IPS-20b (cell line): ENCODE measurements at regions not wholly inside any gene's neighbourhood (a gene's known extent, or its start where the extent isn't known, plus 50 kb on each side); places are given as distances from the start of the nearest gene placed in this dataset.

Experiments
- H3K27ac ChIP-seq: one replicate; pipeline ENCODE4 v1.5.1; 2013; ENCODE audit warnings: low read length
- H3K27me3 ChIP-seq: 2 replicates; pipeline ENCODE4 v1.6.1; 2013; ENCODE audit warnings: mild to moderate bottlenecking, low read length, inconsistent platforms; ENCODE audit not compliant: insufficient read depth
- H3K36me3 ChIP-seq: 2 replicates; pipeline ENCODE4 v1.6.1; 2013; ENCODE audit warnings: low read depth, mild to moderate bottlenecking, inconsistent platforms, low read length, moderate library complexity; ENCODE audit not compliant: insufficient read depth
- H3K4me1 ChIP-seq: 2 replicates; pipeline ENCODE4 v1.6.1; 2013; ENCODE audit warnings: mild to moderate bottlenecking, control low read depth, inconsistent platforms, low read length, moderate library complexity; ENCODE audit not compliant: insufficient read depth
- H3K4me3 ChIP-seq: 2 replicates; pipeline ENCODE4 v1.5.1; 2013; ENCODE audit warnings: mild to moderate bottlenecking, low read length, inconsistent platforms
- H3K9ac ChIP-seq: 2 replicates; pipeline ENCODE4 v1.6.1; 2013; ENCODE audit warnings: low read depth, mild to moderate bottlenecking, inconsistent platforms, low read length, moderate library complexity
- H3K9me3 ChIP-seq: 2 replicates; pipeline ENCODE4 v1.6.1; 2013; ENCODE audit warnings: mild to moderate bottlenecking, low read depth, low read length, inconsistent platforms; ENCODE audit not compliant: insufficient read depth

- Histone ChIP-seq H3K9ac (no peak overlapping the region), H3K27me3 (no peaks in the 10 kb centered on the region), H3K9me3 (no peaks in the 10 kb centered on the region), H3K36me3 (no peaks in the 10 kb centered on the region), H3K4me3 (no peak overlapping the region), H3K27ac (no peak overlapping the region), H3K4me1 (no peaks in the 10 kb centered on the region)
These were observed 136.5 kb downstream of the NR4A2 start for GRCh38 chr2:156196031-156196430.

- no peaks in the 10 kb centered on the region for H3K9me3 ChIP-seq
- H3K36me3 ChIP-seq = no peaks in the 10 kb centered on the region
- H3K4me3 ChIP-seq = no peak overlapping the region
- no peaks in the 10 kb centered on the region for H3K4me1 ChIP-seq
- no peak overlapping the region for H3K9ac ChIP-seq
- H3K27me3 ChIP-seq = no peaks in the 10 kb centered on the region
- H3K27ac ChIP-seq = no peak overlapping the region
These were observed 140.1 kb downstream of the NR4A2 start for GRCh38 chr2:156192468-156192867.

- H3K36me3 ChIP-seq = no peaks in the 10 kb centered on the region
- H3K9me3 ChIP-seq = no peaks in the 10 kb centered on the region
- no peak overlapping the region for H3K27ac ChIP-seq
- H3K9ac ChIP-seq = no peak overlapping the region
- H3K4me1 ChIP-seq = no peaks in the 10 kb centered on the region
- no peaks in the 10 kb centered on the region for H3K27me3 ChIP-seq
- no peak overlapping the region for H3K4me3 ChIP-seq
These were observed 141.0 kb downstream of the NR4A2 start for GRCh38 chr2:156191527-156191926.

GRCh38 chr2:156190517-156190916 is 142.0 kb downstream of the NR4A2 start:
- H3K4me3 ChIP-seq = no peak overlapping the region

GRCh38 chr2:156189584-156189983 is 142.9 kb downstream of the NR4A2 start:
- Histone ChIP-seq H3K9me3 (no peaks in the 10 kb centered on the region), H3K4me1 (no peaks in the 10 kb centered on the region), H3K4me3 (no peak overlapping the region), H3K9ac (no peak overlapping the region), H3K36me3 (no peaks in the 10 kb centered on the region), H3K27ac (no peak overlapping the region), H3K27me3 (no peaks in the 10 kb centered on the region)

More at GRCh38 chr2:156190517-156190916, 142.0 kb downstream of the NR4A2 start:
- Histone ChIP-seq H3K9ac (no peak overlapping the region), H3K9me3 (no peaks in the 10 kb centered on the region), H3K4me1 (no peaks in the 10 kb centered on the region), H3K27me3 (no peaks in the 10 kb centered on the region), H3K27ac (no peak overlapping the region), H3K36me3 (no peaks in the 10 kb centered on the region)

GRCh38 chr2:156189143-156189542 is 143.4 kb downstream of the NR4A2 start:
- no peak overlapping the region for H3K9ac ChIP-seq
- no peaks in the 10 kb centered on the region for H3K27me3 ChIP-seq
- H3K27ac ChIP-seq = no peak overlapping the region
- no peak overlapping the region for H3K4me3 ChIP-seq
- H3K9me3 ChIP-seq = no peaks in the 10 kb centered on the region
- H3K36me3 ChIP-seq = no peaks in the 10 kb centered on the region
- no peaks in the 10 kb centered on the region for H3K4me1 ChIP-seq

- H3K4me1 ChIP-seq = peaks cover 3% of the 10 kb centered on the region; the same call in 1 of the 2 replicates
- H3K9me3 ChIP-seq = no peaks in the 10 kb centered on the region
- no peak overlapping the region for H3K27ac ChIP-seq
- H3K36me3 ChIP-seq = no peaks in the 10 kb centered on the region
- no peak overlapping the region for H3K4me3 ChIP-seq
- H3K27me3 ChIP-seq = no peaks in the 10 kb centered on the region
- no peak overlapping the region for H3K9ac ChIP-seq
These were observed 150.4 kb downstream of the NR4A2 start for GRCh38 chr2:156182132-156182531.

- Histone ChIP-seq H3K27me3 (no peaks in the 10 kb centered on the region), H3K36me3 (no peaks in the 10 kb centered on the region), H3K4me1 (peaks cover 3% of the 10 kb centered on the region; the same call in 1 of the 2 replicates), H3K27ac (no peak overlapping the region), H3K4me3 (no peak overlapping the region), H3K9me3 (no peaks in the 10 kb centered on the region), H3K9ac (no peak overlapping the region)
These were observed 151.3 kb downstream of the NR4A2 start for GRCh38 chr2:156181208-156181607.

- Histone ChIP-seq H3K9ac (no peak overlapping the region), H3K27ac (no peak overlapping the region), H3K9me3 (no peaks in the 10 kb centered on the region), H3K4me1 (peaks cover 6% of the 10 kb centered on the region; the same call in 1 of the 2 replicates), H3K36me3 (no peaks in the 10 kb centered on the region), H3K4me3 (no peak overlapping the region), H3K27me3 (no peaks in the 10 kb centered on the region)
These were observed 154.9 kb downstream of the NR4A2 start for GRCh38 chr2:156177654-156178053.

- Histone ChIP-seq H3K9ac (no peak overlapping the region), H3K36me3 (no peaks in the 10 kb centered on the region), H3K9me3 (peaks cover 3% of the 10 kb centered on the region), H3K27me3 (no peaks in the 10 kb centered on the region), H3K4me3 (no peak overlapping the region), H3K27ac (no peak overlapping the region), H3K4me1 (0 out of 2 replicates have a peak, but pooled peaks cover 3% of the 10 kb centered on the region)
These were observed 156.6 kb downstream of the NR4A2 start for GRCh38 chr2:156175946-156176345.

GRCh38 chr2:156170929-156171328 is 161.6 kb downstream of the NR4A2 start:
- no peaks in the 10 kb centered on the region for H3K36me3 ChIP-seq
- no peak overlapping the region for H3K9ac ChIP-seq
- no peaks in the 10 kb centered on the region for H3K27me3 ChIP-seq
- H3K4me3 ChIP-seq = no peak overlapping the region
- peaks cover 6% of the 10 kb centered on the region for H3K9me3 ChIP-seq
- H3K4me1 ChIP-seq = peaks cover 14% of the 10 kb centered on the region
- no peak overlapping the region for H3K27ac ChIP-seq

- Histone ChIP-seq H3K9me3 (peaks cover 1% of the 10 kb centered on the region; the same call in 1 of the 2 replicates), H3K27me3 (no peaks in the 10 kb centered on the region)
These were observed 166.8 kb downstream of the NR4A2 start for GRCh38 chr2:156165742-156166141.

More at GRCh38 chr2:156165742-156166141, 166.8 kb downstream of the NR4A2 start:
- peaks cover 11% of the 10 kb centered on the region for H3K4me1 ChIP-seq
- no peak overlapping the region for H3K4me3 ChIP-seq
- H3K27ac ChIP-seq = no peak overlapping the region
- no peaks in the 10 kb centered on the region for H3K36me3 ChIP-seq
- no peak overlapping the region for H3K9ac ChIP-seq
